Prostate gland (tissue), 2 donors: ENCODE measurements at regions not wholly inside any gene's neighbourhood (a gene's known extent, or its start where the extent isn't known, plus 50 kb on each side); places are given as distances from the start of the nearest gene placed in this dataset.

ENCODE experiments used
- CTCF ChIP-seq, 4 experiments: fragments of 200-600 bp in 2 of 4; fragments of 450-650 bp in 2 of 4; sonication (generic) in 2 of 4; IDR thresholded peaks; 1 replicate in 3 of 4; 2 replicates in 1 of 4; pipeline ENCODE4 v1.5.1; 2016 to 2019; ENCODE audit warnings: antibody characterized with exemption in 4 of 4, mild to moderate bottlenecking in 2 of 4, moderate library complexity in 2 of 4
- POLR2AphosphoS5 ChIP-seq: sonication (generic); formaldehyde crosslinking; IDR thresholded peaks from one replicate; pipeline ENCODE4 v1.6.1; 2017; ENCODE audit warnings: antibody characterized with exemption

DNA sequence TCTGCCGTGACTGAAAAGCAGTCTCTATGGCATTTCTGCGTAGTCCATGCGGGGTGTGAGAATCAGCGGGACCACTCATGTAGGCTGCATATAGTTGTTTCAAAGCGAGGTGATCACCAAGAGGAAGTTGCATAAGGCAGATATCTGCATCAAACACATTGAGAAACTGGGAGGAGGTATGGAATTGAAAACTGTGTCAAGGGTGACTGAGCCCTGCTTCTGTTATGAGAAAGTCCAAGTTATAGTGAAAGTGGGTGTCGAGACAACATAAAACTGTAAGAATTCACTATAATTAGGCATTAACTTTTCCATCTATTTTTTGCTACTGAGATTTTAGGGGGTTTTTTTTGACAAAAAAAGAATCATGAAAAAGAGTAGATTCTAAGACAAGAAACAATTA, 109.3 kb downstream of the ZIC1 start:
- TF ChIP-seq CTCF (IDR thresholded peaks at IDR 0.05): no peak
- no peak for TF ChIP-seq POLR2AphosphoS5
